ENCODE measurements at regions not wholly inside any gene's neighbourhood (a gene's known extent, or its start where the extent isn't known, plus 50 kb on each side); places are given as distances from the start of the nearest gene placed in this dataset.

- no peak overlapping the region for H3K4me3 ChIP-seq (ENCODE audit: low read depth, low read length)
- no peak overlapping the region for H3K27ac ChIP-seq (ENCODE audit: low read depth, low read length)
- H3K27me3 ChIP-seq (ENCODE audit: control insufficient read depth, insufficient read depth, low read length): no peaks in the 10 kb centered on the region
- H3K36me3 ChIP-seq (ENCODE audit: control insufficient read depth, insufficient read depth, low read length): no peaks in the 10 kb centered on the region
- H3K4me1 ChIP-seq (ENCODE audit: control insufficient read depth, insufficient read depth, low read length): no peaks in the 10 kb centered on the region
- no peak overlapping the region for H3K9ac ChIP-seq (ENCODE audit: low read length)
- no peaks in the 10 kb centered on the region for H3K9me3 ChIP-seq (ENCODE audit: control insufficient read depth, insufficient read depth, low read depth, low read length)
These were observed 62.2 kb upstream of the LMO3 start for GRCh38 chr12:16668198-16668597.

- H3K4me1 ChIP-seq (ENCODE audit: control insufficient read depth, insufficient read depth, low read length): no peaks in the 10 kb centered on the region
- H3K27me3 ChIP-seq (ENCODE audit: control insufficient read depth, insufficient read depth, low read length): no peaks in the 10 kb centered on the region
- H3K27ac ChIP-seq (ENCODE audit: low read depth, low read length): no peak overlapping the region
- no peak overlapping the region for H3K4me3 ChIP-seq (ENCODE audit: low read depth, low read length)
- H3K36me3 ChIP-seq (ENCODE audit: control insufficient read depth, insufficient read depth, low read length): no peaks in the 10 kb centered on the region
- H3K9me3 ChIP-seq (ENCODE audit: control insufficient read depth, insufficient read depth, low read depth, low read length): no peaks in the 10 kb centered on the region
- no peak overlapping the region for H3K9ac ChIP-seq (ENCODE audit: low read length)
These were observed 52.7 kb upstream of the LMO3 start for GRCh38 chr12:16658699-16659098.

Data from HUES6 (cell line).